ENCODE measurements at regions not wholly inside any gene's neighbourhood (a gene's known extent, or its start where the extent isn't known, plus 50 kb on each side); places are given as distances from the start of the nearest gene placed in this dataset.

DNA sequence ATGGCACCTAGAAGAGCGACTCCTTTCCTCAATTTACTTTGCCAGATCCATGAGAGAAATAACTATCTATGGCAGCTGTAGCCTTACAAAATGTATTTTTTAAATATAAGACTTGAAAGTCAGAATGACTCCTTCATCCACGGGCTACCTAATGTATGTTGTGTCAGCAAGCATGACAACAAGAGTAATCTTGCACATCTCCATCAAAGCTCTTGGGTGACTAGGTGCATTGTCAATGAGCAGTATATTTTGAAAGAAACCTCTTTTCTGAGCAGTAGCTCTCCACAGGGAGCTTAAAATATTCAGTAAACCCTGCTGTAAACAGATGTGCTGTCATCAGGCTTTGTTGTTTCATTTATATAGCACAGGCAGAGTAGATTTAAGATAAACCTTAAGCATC lies 757.2 kb upstream of the PHF14 start:
- no peak overlapping the region for H3K4me3 ChIP-seq (ENCODE audit: control insufficient read depth, low read depth, low read length)
- TF ChIP-seq, protein P1, sequence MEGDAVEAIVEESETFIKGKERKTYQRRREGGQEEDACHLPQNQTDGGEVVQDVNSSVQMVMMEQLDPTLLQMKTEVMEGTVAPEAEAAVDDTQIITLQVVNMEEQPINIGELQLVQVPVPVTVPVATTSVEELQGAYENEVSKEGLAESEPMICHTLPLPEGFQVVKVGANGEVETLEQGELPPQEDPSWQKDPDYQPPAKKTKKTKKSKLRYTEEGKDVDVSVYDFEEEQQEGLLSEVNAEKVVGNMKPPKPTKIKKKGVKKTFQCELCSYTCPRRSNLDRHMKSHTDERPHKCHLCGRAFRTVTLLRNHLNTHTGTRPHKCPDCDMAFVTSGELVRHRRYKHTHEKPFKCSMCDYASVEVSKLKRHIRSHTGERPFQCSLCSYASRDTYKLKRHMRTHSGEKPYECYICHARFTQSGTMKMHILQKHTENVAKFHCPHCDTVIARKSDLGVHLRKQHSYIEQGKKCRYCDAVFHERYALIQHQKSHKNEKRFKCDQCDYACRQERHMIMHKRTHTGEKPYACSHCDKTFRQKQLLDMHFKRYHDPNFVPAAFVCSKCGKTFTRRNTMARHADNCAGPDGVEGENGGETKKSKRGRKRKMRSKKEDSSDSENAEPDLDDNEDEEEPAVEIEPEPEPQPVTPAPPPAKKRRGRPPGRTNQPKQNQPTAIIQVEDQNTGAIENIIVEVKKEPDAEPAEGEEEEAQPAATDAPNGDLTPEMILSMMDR (conservative IDR thresholded peaks at IDR 0.05; ENCODE audit: control insufficient read depth, insufficient read depth, low read depth, low read length), result no peak
- no peak for DNase-seq (ENCODE audit: low read depth)

DNA sequence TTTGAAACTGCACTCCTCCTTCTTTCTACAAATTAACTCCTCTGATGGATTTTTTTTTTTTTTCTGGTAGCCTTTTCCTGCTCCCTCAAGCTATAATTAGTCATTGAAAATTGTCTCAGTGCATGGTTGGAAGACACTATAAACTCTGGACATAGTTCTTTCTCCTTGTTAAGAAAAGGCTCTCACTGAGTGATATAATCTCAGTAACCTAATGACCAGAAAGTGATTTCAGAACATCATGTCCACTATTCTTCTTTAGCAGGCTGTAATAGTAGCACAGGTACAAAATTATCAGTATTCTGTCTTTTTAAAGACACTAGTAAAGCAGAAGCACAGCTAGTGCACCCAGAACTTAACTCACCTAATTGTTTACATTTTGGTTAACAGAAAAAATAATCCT lies 752.6 kb upstream of the PHF14 start:
- TF ChIP-seq, protein P1 (conservative IDR thresholded peaks at IDR 0.05; ENCODE audit: control insufficient read depth, insufficient read depth, low read depth, low read length), result no peak
- no peak overlapping the region for H3K4me3 ChIP-seq (ENCODE audit: control insufficient read depth, low read depth, low read length)
- DNase-seq (ENCODE audit: low read depth), result no peak

DNA sequence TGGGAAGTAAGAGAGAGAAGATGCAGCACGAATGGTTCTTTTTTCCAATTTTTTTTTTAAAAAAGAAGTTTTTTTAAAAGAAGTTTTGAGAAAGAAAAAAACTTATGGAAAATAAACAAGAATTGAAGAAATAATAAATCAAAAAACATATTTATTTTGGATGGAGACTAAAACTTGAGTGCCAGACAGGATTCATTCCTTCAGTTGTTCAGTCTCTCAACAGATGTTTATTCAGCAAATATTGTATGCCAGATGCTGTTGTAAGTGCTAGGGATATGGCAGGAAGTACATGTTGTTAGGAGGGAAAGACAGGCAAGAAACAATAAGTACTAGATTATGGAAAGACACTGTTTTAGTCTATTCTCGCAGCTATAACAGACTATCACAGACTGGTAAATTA lies 750.7 kb upstream of the PHF14 start:
- H3K4me3 ChIP-seq (ENCODE audit: control insufficient read depth, low read depth, low read length), result no peak overlapping the region
- no peak for DNase-seq (ENCODE audit: low read depth)
- TF ChIP-seq, protein P1 (conservative IDR thresholded peaks at IDR 0.05; ENCODE audit: control insufficient read depth, insufficient read depth, low read depth, low read length), result no peak

DNA sequence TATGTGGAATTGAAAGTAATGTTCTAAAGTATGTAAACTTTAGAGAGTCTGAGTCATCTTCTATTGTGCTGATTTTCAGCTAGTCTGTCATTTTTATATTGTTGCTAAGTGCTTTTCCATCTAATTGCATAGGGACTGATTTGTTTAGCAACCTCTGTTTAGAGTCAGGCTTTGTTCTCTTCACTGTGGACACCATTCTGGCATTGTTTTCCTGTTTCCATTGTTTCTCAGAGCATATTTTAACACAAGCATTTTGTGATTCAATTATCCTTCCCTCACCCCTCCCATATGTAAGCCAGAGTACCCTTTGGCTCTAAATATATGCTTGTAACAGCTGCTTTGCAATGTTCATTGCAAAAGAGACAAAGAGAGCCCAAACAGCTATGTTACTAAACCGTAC lies 748.4 kb upstream of the PHF14 start:
- DNase-seq (ENCODE audit: low read depth), result no peak
- TF ChIP-seq, protein P1 (conservative IDR thresholded peaks at IDR 0.05; ENCODE audit: control insufficient read depth, insufficient read depth, low read depth, low read length), result no peak
- H3K4me3 ChIP-seq (ENCODE audit: control insufficient read depth, low read depth, low read length), result no peak overlapping the region

DNA sequence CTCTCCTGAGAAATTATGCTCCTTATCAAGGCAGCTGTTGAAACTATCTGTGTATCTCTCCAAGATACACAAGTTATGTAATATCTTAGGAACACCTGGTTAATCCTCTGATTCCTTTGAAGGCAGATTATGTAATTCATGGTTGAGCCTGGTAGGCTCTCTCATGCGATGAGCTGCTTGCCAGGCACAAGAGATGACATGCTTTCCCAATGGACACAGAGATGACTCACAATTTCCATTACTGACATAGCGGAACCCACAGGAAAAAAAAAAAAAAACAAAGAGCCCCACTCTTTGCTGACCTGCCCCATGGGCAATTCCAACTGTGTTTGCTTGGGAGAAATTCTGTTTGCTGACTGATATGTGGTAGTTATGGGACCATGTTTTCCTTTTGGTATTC lies 736.4 kb upstream of the PHF14 start:
- TF ChIP-seq, protein P1 (conservative IDR thresholded peaks at IDR 0.05; ENCODE audit: control insufficient read depth, insufficient read depth, low read depth, low read length), result no peak
- no peak for DNase-seq (ENCODE audit: low read depth)
- no peak overlapping the region for H3K4me3 ChIP-seq (ENCODE audit: control insufficient read depth, low read depth, low read length)

DNA sequence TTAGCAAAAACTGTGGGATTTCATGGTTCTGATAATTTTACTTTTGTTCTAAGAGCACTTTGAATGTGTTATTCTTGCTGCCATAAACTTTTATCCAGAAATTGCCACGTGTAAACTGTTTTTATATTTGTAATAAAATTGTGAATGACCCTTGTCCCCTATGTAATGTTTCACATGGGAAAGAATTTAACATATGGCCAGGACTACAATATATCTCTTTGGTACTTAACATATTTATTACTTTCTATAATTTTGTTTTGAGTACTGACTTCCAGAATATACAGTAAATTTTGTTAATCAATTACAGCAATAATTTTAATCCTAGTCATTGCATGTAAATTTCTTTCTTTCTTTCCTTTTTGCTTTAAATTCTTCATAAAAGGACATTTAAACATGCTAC lies 735.0 kb upstream of the PHF14 start:
- DNase-seq (ENCODE audit: low read depth), result no peak
- TF ChIP-seq, protein P1 (conservative IDR thresholded peaks at IDR 0.05; ENCODE audit: control insufficient read depth, insufficient read depth, low read depth, low read length), result no peak
- H3K4me3 ChIP-seq (ENCODE audit: control insufficient read depth, low read depth, low read length), result no peak overlapping the region

DNA sequence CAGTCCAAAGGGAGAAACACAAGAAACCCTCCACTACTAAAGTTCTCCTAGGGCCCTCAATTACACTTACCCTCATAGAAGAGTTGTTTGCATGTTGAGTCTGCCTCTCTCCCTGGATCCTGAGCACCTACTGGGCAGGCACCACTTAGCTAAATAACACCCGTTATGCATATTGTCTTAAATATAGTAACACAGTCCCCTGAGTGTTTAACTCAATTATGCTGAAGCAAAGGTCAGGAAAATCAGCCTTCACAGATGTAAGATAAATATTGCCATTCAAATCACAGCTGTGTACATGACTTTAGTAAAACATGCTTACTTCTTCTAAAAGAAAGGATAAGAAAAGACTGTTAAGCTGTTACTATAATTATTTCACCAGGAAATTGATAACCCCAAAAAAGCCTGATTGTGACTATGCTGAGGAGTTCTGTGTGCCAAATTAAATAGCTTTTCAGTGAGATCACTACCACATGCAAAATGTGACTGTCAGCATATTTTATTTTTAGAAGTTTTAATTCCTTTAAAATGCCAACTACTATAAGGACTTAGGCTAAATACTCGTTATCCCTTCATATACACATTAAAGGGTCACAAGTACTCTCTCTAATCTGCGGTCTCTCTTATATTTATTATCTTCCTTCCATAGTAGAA lies 733.9 kb upstream of the PHF14 start:
- no peak for DNase-seq (ENCODE audit: low read depth)
- TF ChIP-seq, protein P1 (conservative IDR thresholded peaks at IDR 0.05; ENCODE audit: control insufficient read depth, insufficient read depth, low read depth, low read length), result no peak
- H3K4me3 ChIP-seq (ENCODE audit: control insufficient read depth, low read depth, low read length), result no peak overlapping the region

Measured in fibroblast of mammary gland (primary cell).